ENCODE measurements at regions not wholly inside any gene's neighbourhood (a gene's known extent, or its start where the extent isn't known, plus 50 kb on each side); places are given as distances from the start of the nearest gene placed in this dataset.

- TF ChIP-seq CTCF (IDR thresholded peaks at IDR 0.05) = no peak
- H3K27ac ChIP-seq = peak overlapping the region; percentile 60 to 98
- DNase-seq (ENCODE audit: low spot score) (no peak), ATAC-seq (ENCODE audit: insufficient number of reproducible peaks, low FRiP score, low read depth) (no peak)
- no peaks in the 10 kb centered on the region for H3K36me3 ChIP-seq
- no peaks in the 10 kb centered on the region for H3K27me3 ChIP-seq (replicated peaks; ENCODE audit: insufficient read depth)
- H3K9me3 ChIP-seq = no peaks in the 10 kb centered on the region
- no peak overlapping the region for H3K4me3 ChIP-seq
- H3K4me1 ChIP-seq (ENCODE audit: control insufficient read depth in 1 of 2, low read depth in 2 of 2) = peaks cover 27 to 63% of the 10 kb centered on the region in 2 donors
Measured at GRCh38 chr15:73803806-73804205, 50.7 kb upstream of the INSYN1 start.

- no peak for TF ChIP-seq CTCF (IDR thresholded peaks at IDR 0.05)
- no peak for ATAC-seq (ENCODE audit: insufficient number of reproducible peaks, low FRiP score, low read depth)
- H3K27ac ChIP-seq = no peak overlapping the region
Measured at GRCh38 chr15:73805504-73806089, 52.4 kb upstream of the INSYN1 start.

GRCh38 chr15:73806698-73807483 is 53.7 kb upstream of the INSYN1 start:
- H3K9me3 ChIP-seq = no peaks in the 10 kb centered on the region
- peaks cover 7 to 32% of the 10 kb centered on the region in 2 donors for H3K4me1 ChIP-seq (ENCODE audit: control insufficient read depth in 1 of 2, low read depth in 2 of 2)
- no peak overlapping the region for H3K27ac ChIP-seq
- no peaks in the 10 kb centered on the region for H3K36me3 ChIP-seq
- no peak for TF ChIP-seq CTCF (IDR thresholded peaks at IDR 0.05)
- H3K4me3 ChIP-seq = no peak overlapping the region
- no peaks in the 10 kb centered on the region for H3K27me3 ChIP-seq (replicated peaks; ENCODE audit: insufficient read depth)
- ATAC-seq (ENCODE audit: insufficient number of reproducible peaks, low FRiP score, low read depth) (no peak), DNase-seq (ENCODE audit: low spot score) (no peak)

More at GRCh38 chr15:73805504-73806089, 52.4 kb upstream of the INSYN1 start:
- no peaks in the 10 kb centered on the region for H3K27me3 ChIP-seq (replicated peaks; ENCODE audit: insufficient read depth)
- H3K36me3 ChIP-seq = no peaks in the 10 kb centered on the region
- no peak overlapping the region for H3K4me3 ChIP-seq
- H3K9me3 ChIP-seq = no peaks in the 10 kb centered on the region
- H3K4me1 ChIP-seq (ENCODE audit: control insufficient read depth in 1 of 2, low read depth in 2 of 2) = peaks cover 18 to 45% of the 10 kb centered on the region in 2 donors
- DNase-seq (ENCODE audit: low spot score) = no peak

- Histone ChIP-seq H3K4me3 (no peak overlapping the region), H3K36me3 (no peaks in the 10 kb centered on the region), H3K27ac (no peak overlapping the region), H3K9me3 (no peaks in the 10 kb centered on the region), H3K27me3 (replicated peaks; ENCODE audit: insufficient read depth) (no peaks in the 10 kb centered on the region), H3K4me1 (ENCODE audit: control insufficient read depth in 1 of 2, low read depth in 2 of 2) (peaks cover 0 to 22% of the 10 kb centered on the region in 2 donors)
- ATAC-seq (ENCODE audit: insufficient number of reproducible peaks, low FRiP score, low read depth) = no peak
- TF ChIP-seq CTCF (IDR thresholded peaks at IDR 0.05) = no peak
- no peak for DNase-seq (ENCODE audit: low spot score)
Measured at GRCh38 chr15:73807865-73808264, 54.7 kb upstream of the INSYN1 start.

GRCh38 chr15:73809728-73810501 is 56.8 kb upstream of the INSYN1 start:
- DNase-seq (ENCODE audit: low spot score) = no peak
- no peak for ATAC-seq (ENCODE audit: insufficient number of reproducible peaks, low FRiP score, low read depth)
- Histone ChIP-seq H3K27ac (no peak overlapping the region), H3K4me3 (no peak overlapping the region), H3K27me3 (replicated peaks; ENCODE audit: insufficient read depth) (no peaks in the 10 kb centered on the region), H3K4me1 (ENCODE audit: control insufficient read depth in 1 of 2, low read depth in 2 of 2) (peaks cover 0 to 2% of the 10 kb centered on the region in 2 donors), H3K9me3 (no peaks in the 10 kb centered on the region), H3K36me3 (no peaks in the 10 kb centered on the region)
- TF ChIP-seq CTCF (IDR thresholded peaks at IDR 0.05) = no peak

Data from thoracic aorta (tissue), 2 donors.